HCT116 (cell line): ENCODE measurements at regions not wholly inside any gene's neighbourhood (a gene's known extent, or its start where the extent isn't known, plus 50 kb on each side); places are given as distances from the start of the nearest gene placed in this dataset.

Source experiments
- ATAC-seq: fragments of 200-7000 bp; cut with Tn5 transposase; 2 replicates; pipeline ENCODE4 v1.9.1; 2020; ENCODE audit warnings: mild to moderate bottlenecking, moderate library complexity
- BruUV-seq: library from RNA; stranded (reverse); fragments of 400-500 nt; replicated peaks from 2 replicates; lab custom pipeline; 2021; lab: Mats Ljungman, UMichigan
- CTCF ChIA-PET: fragments of 300-600 bp; sonication (Branson Sonifier 250); formaldehyde crosslinking; loops from one replicate; lab custom pipeline; 2021; ENCODE audit warnings: antibody characterized with exemption; lab: Charles Lee
- POLR2A ChIA-PET: fragments of 300-600, 350-600 bp; sonication (Branson Sonifier 250); formaldehyde crosslinking; loops from one replicate; lab custom pipeline; 2021; ENCODE audit warnings: antibody characterized with exemption; lab: Charles Lee
- RAD21 ChIA-PET, 2 experiments: fragments of 300-600 bp; sonication (Branson Sonifier 250); formaldehyde crosslinking; loops; one replicate each; lab custom pipeline; 2023; ENCODE audit warnings: low total read pairs in 2 of 2; ENCODE audit not compliant: uncharacterized antibody in 2 of 2, unreplicated experiment in 2 of 2, low non-redundant PET in 1 of 2; lab: Charles Lee
- DNase-seq: peaks from one replicate; pipeline ENCODE4 v3.0.0-alpha.2; 2010; ENCODE audit warnings: low read depth, low spot score
- H2AFZ ChIP-seq: fragments of 200-600 bp; shearing (Covaris generic), sonication (generic); 2 replicates; pipeline ENCODE4 v1.6.1; 2017; ENCODE audit warnings: low read depth, mixed run types, mixed read lengths, antibody characterized with exemption, low read length; ENCODE audit not compliant: poor library complexity, severe bottlenecking
- H3K27ac ChIP-seq: 2 replicates; pipeline ENCODE4 v1.5.1; 2012; ENCODE audit warnings: low read depth, low read length
- H3K27me3 ChIP-seq: fragments of 200-600 bp; sonication (generic); 2 replicates; pipeline ENCODE4 v1.6.1; 2016; ENCODE audit warnings: mixed run types, low read length, mixed read lengths; ENCODE audit not compliant: insufficient read depth
- H3K36me3 ChIP-seq, 2 experiments: fragments of 200-500 bp in 1 of 2; fragments of 200-600 bp in 1 of 2; sonication (Bioruptor generic) in 1 of 2; sonication (generic) in 1 of 2; 2 replicates each; pipeline versions ENCODE4 v1.5.1 to v1.6.1; 2014 to 2016; ENCODE audit warnings: low read length in 2 of 2, inconsistent platforms in 1 of 2, mixed read lengths in 1 of 2, mixed run types in 1 of 2; ENCODE audit not compliant: insufficient read depth in 2 of 2, control insufficient read depth in 1 of 2
- H3K4me1 ChIP-seq, 2 experiments: fragments of 200-600 bp in 1 of 2; sonication (generic) in 1 of 2; 2 replicates each; pipeline versions ENCODE4 v1.5.1 to v1.6.1; 2012 to 2017; ENCODE audit warnings: low read length in 2 of 2, inconsistent platforms in 1 of 2, mild to moderate bottlenecking in 1 of 2, mixed read lengths in 1 of 2, mixed run types in 1 of 2, moderate library complexity in 1 of 2; ENCODE audit not compliant: insufficient read depth in 2 of 2, control insufficient read depth in 1 of 2
- H3K4me2 ChIP-seq: fragments of 200-600 bp; sonication (generic); 2 replicates; pipeline ENCODE4 v1.6.1; 2017; ENCODE audit warnings: mixed run types, low read length, mixed read lengths
- H3K4me3 ChIP-seq, 2 experiments: fragments of 200-600 bp in 1 of 2; sonication (generic) in 1 of 2; replicated peaks in 1 of 2; 2 replicates each; pipeline ENCODE4 v1.5.1; 2011 to 2016; ENCODE audit warnings: low read length in 2 of 2, control low read depth in 1 of 2, low read depth in 1 of 2, mild to moderate bottlenecking in 1 of 2, mixed read lengths in 1 of 2, mixed run types in 1 of 2
- H3K79me2 ChIP-seq: fragments of 200-600 bp; sonication (generic); 2 replicates; pipeline ENCODE4 v1.6.1; 2017; ENCODE audit warnings: mild to moderate bottlenecking, mixed run types, low read length, moderate library complexity, mixed read lengths; ENCODE audit not compliant: insufficient read depth
- H3K9ac ChIP-seq: fragments of 200-600 bp; sonication (generic); 2 replicates; pipeline ENCODE4 v1.6.1; 2016; ENCODE audit warnings: low read length, mixed read lengths
- H3K9me2 ChIP-seq: fragments of 200-600 bp; sonication (generic), shearing (Covaris generic); 2 replicates; pipeline ENCODE4 v1.6.1; 2017; ENCODE audit warnings: mixed run types, mild to moderate bottlenecking, moderate library complexity; ENCODE audit not compliant: insufficient read depth
- H3K9me3 ChIP-seq, 2 experiments: fragments of 200-500 bp in 1 of 2; fragments of 200-600 bp in 1 of 2; sonication (Bioruptor generic) in 1 of 2; sonication (generic) in 1 of 2; 2 replicates each; pipeline ENCODE4 v1.6.1; 2014 to 2017; ENCODE audit warnings: low read length in 2 of 2, mixed read lengths in 2 of 2, inconsistent platforms in 1 of 2, low read depth in 1 of 2, mild to moderate bottlenecking in 1 of 2, mixed run types in 1 of 2, moderate library complexity in 1 of 2; ENCODE audit not compliant: control insufficient read depth in 1 of 2, insufficient read depth in 1 of 2
- H4K20me1 ChIP-seq: fragments of 200-600 bp; sonication (generic), shearing (Covaris generic); 2 replicates; pipeline ENCODE4 v1.6.1; 2017; ENCODE audit warnings: mixed run types, mild to moderate bottlenecking, moderate library complexity; ENCODE audit not compliant: insufficient read depth
- CEBPB ChIP-seq: IDR thresholded peaks from 2 replicates; pipeline ENCODE4 v1.6.1; 2012; ENCODE audit warnings: low read depth
- EGR1 ChIP-seq: IDR thresholded peaks from 2 replicates; pipeline ENCODE4 v1.6.1; 2012; ENCODE audit warnings: low read depth
- ELF1 ChIP-seq: IDR thresholded peaks from 2 replicates; pipeline ENCODE4 v1.6.1; 2012; ENCODE audit warnings: low read depth, borderline replicate concordance
- EZH2 ChIP-seq: fragments of 200-600 bp; sonication (generic); IDR thresholded peaks from 2 replicates; pipeline ENCODE4 v1.6.1; 2017; ENCODE audit warnings: antibody characterized with exemption, mixed run types
- FOSL1 ChIP-seq: IDR thresholded peaks from 2 replicates; pipeline ENCODE4 v1.6.1; 2012; ENCODE audit warnings: low read depth
- MAX ChIP-seq: IDR thresholded peaks from 2 replicates; pipeline ENCODE4 v1.6.1; 2012
- POLR2AphosphoS5 ChIP-seq: IDR thresholded peaks from 2 replicates; pipeline ENCODE4 v1.6.1; 2011; ENCODE audit warnings: mild to moderate bottlenecking, low read depth, low read length, moderate library complexity
- RAD21 ChIP-seq: IDR thresholded peaks from 2 replicates; pipeline ENCODE4 v1.6.1; 2012; ENCODE audit warnings: low read depth, mild to moderate bottlenecking
- REST ChIP-seq: IDR thresholded peaks from 2 replicates; pipeline ENCODE4 v1.6.1; 2012; ENCODE audit warnings: low read depth
- SRF ChIP-seq: IDR thresholded peaks from 2 replicates; pipeline ENCODE4 v1.6.1; 2012; ENCODE audit warnings: low read depth
- YY1 ChIP-seq: IDR thresholded peaks from 2 replicates; pipeline ENCODE4 v1.6.1; 2011; ENCODE audit warnings: low read length, low read depth, moderate library complexity, mild to moderate bottlenecking; ENCODE audit not compliant: insufficient replicate concordance; ENCODE audit errors: extremely low read depth
- intact Hi-C: fragments of 100-400 bp; cut with micrococcal nuclease; formaldehyde crosslinking; loops from 2 replicates; pipeline ENCODE4 v1.10.0; 2022

GRCh38 chr6:73932866-73933265 is 236.9 kb downstream of the CD109 start:
- H3K9ac ChIP-seq: no peak overlapping the region
- no peak for TF ChIP-seq CEBPB
- no peak for TF ChIP-seq SRF
- no peak for TF ChIP-seq FOSL1
- no peak for TF ChIP-seq RAD21
- no peak for TF ChIP-seq REST
- no peak for TF ChIP-seq MAX
- no peak for TF ChIP-seq ELF1
- TF ChIP-seq POLR2AphosphoS5: no peak
- TF ChIP-seq YY1: no peak
- no peak for TF ChIP-seq EGR1
- TF ChIP-seq EZH2: no peak
- POLR2A ChIA-PET: no interaction called here
- no peak overlapping the region for H3K4me3 ChIP-seq
- no peaks in the 10 kb centered on the region for H3K9me3 ChIP-seq
- H3K36me3 ChIP-seq: no peaks in the 10 kb centered on the region
- no peak overlapping the region for H3K27ac ChIP-seq
- intact Hi-C loops: no loop called here
- H3K4me2 ChIP-seq: no peak overlapping the region
- peaks cover 0 to 12% of the 10 kb centered on the region in 2 experiments; a peak in 2 of 4 replicates for H3K4me1 ChIP-seq
- DNase-seq: no peak
- RAD21 ChIA-PET: no interaction called here
- BruUV-seq: no TSS peak
- no peaks in the 10 kb centered on the region for H3K79me2 ChIP-seq
- ATAC-seq: no peak
- no peaks in the 10 kb centered on the region for H4K20me1 ChIP-seq
- no peak overlapping the region for H2AFZ ChIP-seq
- no peaks in the 10 kb centered on the region for H3K9me2 ChIP-seq
- no peaks in the 10 kb centered on the region for H3K27me3 ChIP-seq
- CTCF ChIA-PET: no interaction called here
